Spleen (tissue), 11 donors: ENCODE measurements at regions not wholly inside any gene's neighbourhood (a gene's known extent, or its start where the extent isn't known, plus 50 kb on each side); places are given as distances from the start of the nearest gene placed in this dataset.

Experiments used
- DNase-seq: peaks from one replicate; pipeline ENCODE4 v3.0.0-alpha.2; 2020
- H3K27ac ChIP-seq, 8 donors: fragments of 200-600 bp; sonication (generic) in 7 of 8; 1 replicate in 4 of 8; 2 replicates in 4 of 8; pipeline versions ENCODE4 v1.5.0 to v1.8.0; 2016 to 2021; ENCODE audit warnings: inconsistent platforms in 4 of 8, mild to moderate bottlenecking in 4 of 8, moderate library complexity in 1 of 8
- H3K27me3 ChIP-seq, 7 donors: fragments of 200-600 bp; sonication (generic) in 6 of 7; replicated peaks in 1 of 7; 1 replicate in 4 of 7; 2 replicates in 3 of 7; pipeline versions ENCODE4 v1.5.0 to v1.8.0; 2016 to 2021; ENCODE audit warnings: inconsistent platforms in 3 of 7, mild to moderate bottlenecking in 1 of 7
- H3K36me3 ChIP-seq, 6 donors: fragments of 200-600 bp; sonication (generic) in 5 of 6; 1 replicate in 4 of 6; 2 replicates in 2 of 6; pipeline versions ENCODE4 v1.5.0 to v1.8.0; 2016 to 2021; ENCODE audit warnings: inconsistent platforms in 2 of 6
- H3K4me1 ChIP-seq, 6 donors: fragments of 200-600 bp; sonication (generic) in 5 of 6; 1 replicate in 3 of 6; 2 replicates in 3 of 6; pipeline versions ENCODE4 v1.5.0 to v1.8.0; 2016 to 2021; ENCODE audit warnings: inconsistent platforms in 3 of 6
- H3K4me3 ChIP-seq, 8 donors: fragments of 200-600 bp; sonication (generic) in 7 of 8; 1 replicate in 4 of 8; 2 replicates in 4 of 8; pipeline versions ENCODE4 v1.5.0 to v1.8.0; 2016 to 2021; ENCODE audit warnings: inconsistent platforms in 4 of 8, mild to moderate bottlenecking in 4 of 8, moderate library complexity in 2 of 8
- H3K9me3 ChIP-seq, 8 donors: fragments of 200-600 bp; sonication (generic) in 7 of 8; 1 replicate in 4 of 8; 2 replicates in 4 of 8; pipeline versions ENCODE4 v1.5.0 to v1.8.0; 2016 to 2021; ENCODE audit warnings: inconsistent platforms in 4 of 8
- CTCF ChIP-seq, 11 experiments: fragments of 200-600 bp in 7 of 11; fragments of 450-650 bp in 4 of 11; sonication (generic) in 4 of 11; IDR thresholded peaks in 8 of 11; conservative IDR thresholded peaks in 3 of 11; 1 replicate in 7 of 11; 2 replicates in 4 of 11; pipeline versions ENCODE4 v1.4.0 to v1.8.0; 2016 to 2021; ENCODE audit warnings: antibody characterized with exemption in 11 of 11, inconsistent platforms in 4 of 11, mild to moderate bottlenecking in 1 of 11
- POLR2A ChIP-seq, 3 donors: fragments of 450-650 bp; IDR thresholded peaks; one replicate each; pipeline ENCODE4 v1.5.1; 2017; ENCODE audit warnings: antibody characterized with exemption in 3 of 3, mild to moderate bottlenecking in 1 of 3
- POLR2AphosphoS5 ChIP-seq, 3 donors: sonication (generic); formaldehyde crosslinking; IDR thresholded peaks; one replicate each; pipeline ENCODE4 v1.5.1; 2017; ENCODE audit warnings: antibody characterized with exemption in 3 of 3
- WGBS, 5 donors: extraction: QIAGEN DNeasy Blood & Tissue Kit in 3 of 5; methylation state at CpG; one replicate each; pipeline versions ENCODE4 v1.1.5 to v1.1.7; 2013 to 2018; 5-methylcytosine and 5-hydroxymethylcytosine counted together
- intact Hi-C: fragments of 100-400 bp; cut with DNase I; formaldehyde crosslinking; loops from one replicate; pipeline ENCODE4 v1.15.0; 2023; ENCODE audit warnings: low total_unique reads
- donor health status: healthy with polysubstance abuse.
- donor health status: DM: no; HTN: no; CAD: no; lungs with moderate emphysema.
- donor health status: DM: no; HTN: no; CAD: no.
- donor health status: Bipolar disorder and iron deficiency.
- donor health status: healthy.
- donor health status: DM: no; HTN: no; CAD: no.
- donor health status: DM: yes; HTN: yes; CAD: no.

DNA sequence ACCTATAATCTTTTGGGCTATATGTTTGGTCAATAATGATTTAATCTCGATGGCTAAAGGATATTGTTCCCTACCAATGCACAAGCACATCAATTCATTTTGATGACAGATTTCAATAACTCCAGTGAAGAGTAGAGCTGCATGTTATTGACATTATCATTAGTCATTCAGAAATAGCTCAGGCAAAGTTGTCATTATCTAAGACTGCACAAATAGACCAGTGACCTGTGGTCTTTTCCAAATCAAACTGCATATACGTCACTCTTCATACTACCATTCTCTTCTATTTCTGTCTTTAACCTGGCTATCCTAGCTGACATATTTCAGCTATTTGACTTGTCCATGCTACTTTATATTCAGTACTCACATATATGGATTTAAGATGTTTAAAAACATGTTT lies 1050.8 kb downstream of the C4orf33 start:
- Histone ChIP-seq H3K36me3 (no peaks in the 10 kb centered on the region), H3K9me3 (peaks cover 0 to 6% (median 0%) of the 10 kb centered on the region in 8 donors), H3K27ac (no peak overlapping the region), H3K27me3 (no peaks in the 10 kb centered on the region), H3K4me1 (no peaks in the 10 kb centered on the region), H3K4me3 (no peak overlapping the region)
- intact Hi-C loops = no loop called here
- TF ChIP-seq POLR2AphosphoS5 (IDR thresholded peaks at IDR 0.05) (no peak), CTCF (IDR thresholded peaks at IDR 0.05 in 8 of 11, conservative IDR thresholded peaks at IDR 0.05 in 3 of 11) (no peak), POLR2A (IDR thresholded peaks at IDR 0.05) (no peak)
- no peak for DNase-seq
- 81 to 96% (median 87%) methylated on average over 2 of the region's 2 CpGs for WGBS, 5 donors

DNA sequence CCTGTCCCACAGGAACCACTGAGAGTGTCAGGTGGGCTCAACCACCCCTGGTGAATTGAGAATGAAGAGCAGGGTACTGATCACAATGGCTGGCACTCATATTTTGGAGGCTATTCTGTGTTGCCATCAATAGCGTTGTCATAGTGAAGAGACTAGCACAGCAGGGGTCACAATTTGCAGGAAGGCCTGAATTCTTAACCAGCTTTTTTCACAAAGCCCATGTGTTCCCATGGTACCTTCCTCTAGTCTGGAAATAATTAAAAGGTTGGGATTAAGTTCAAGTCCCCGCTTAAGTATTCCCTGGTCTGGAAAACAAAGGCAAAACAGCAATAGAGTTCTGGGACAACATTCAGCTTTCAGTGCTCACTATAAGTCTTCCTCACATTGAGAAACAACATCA lies 1051.7 kb downstream of the C4orf33 start:
- H3K27ac ChIP-seq = no peak overlapping the region
- H3K4me3 ChIP-seq = no peak overlapping the region
- intact Hi-C loops = no loop called here
- H3K36me3 ChIP-seq = no peaks in the 10 kb centered on the region
- H3K27me3 ChIP-seq = no peaks in the 10 kb centered on the region
- H3K9me3 ChIP-seq = peaks cover 0 to 6% (median 0%) of the 10 kb centered on the region in 8 donors
- TF ChIP-seq POLR2AphosphoS5 (IDR thresholded peaks at IDR 0.05) (no peak), CTCF (IDR thresholded peaks at IDR 0.05 in 8 of 11, conservative IDR thresholded peaks at IDR 0.05 in 3 of 11) (no peak), POLR2A (IDR thresholded peaks at IDR 0.05) (no peak)
- H3K4me1 ChIP-seq = no peaks in the 10 kb centered on the region
- 79 to 87% (median 86%) methylated on average over 2 of the region's 2 CpGs for WGBS, 5 donors
- no peak for DNase-seq

GRCh38 chr4:130154901-130155300 lies 1058.9 kb downstream of the C4orf33 start:
- H3K36me3 ChIP-seq = no peaks in the 10 kb centered on the region
- H3K9me3 ChIP-seq = peaks cover 0 to 10% (median 0%) of the 10 kb centered on the region in 8 donors
- intact Hi-C loops = no loop called here
- H3K27ac ChIP-seq = no peak overlapping the region
- no peaks in the 10 kb centered on the region for H3K4me1 ChIP-seq
- H3K27me3 ChIP-seq = no peaks in the 10 kb centered on the region
- no peak for TF ChIP-seq POLR2AphosphoS5 (IDR thresholded peaks at IDR 0.05)
- TF ChIP-seq POLR2A (IDR thresholded peaks at IDR 0.05) = no peak
- no peak for TF ChIP-seq CTCF (IDR thresholded peaks at IDR 0.05 in 8 of 11, conservative IDR thresholded peaks at IDR 0.05 in 3 of 11)
- 71 to 88% (median 78%) methylated on average over 2 of the region's 2 CpGs for WGBS, 5 donors
- H3K4me3 ChIP-seq = no peak overlapping the region
- no peak for DNase-seq

GRCh38 chr4:130163701-130164100 lies 1067.7 kb downstream of the C4orf33 start:
- no peaks in the 10 kb centered on the region for H3K4me1 ChIP-seq
- H3K27ac ChIP-seq = no peak overlapping the region
- intact Hi-C loops = no loop called here
- TF ChIP-seq POLR2A (IDR thresholded peaks at IDR 0.05) (no peak), CTCF (IDR thresholded peaks at IDR 0.05 in 8 of 11, conservative IDR thresholded peaks at IDR 0.05 in 3 of 11) (no peak), POLR2AphosphoS5 (IDR thresholded peaks at IDR 0.05) (no peak)
- DNase-seq = no peak
- H3K4me3 ChIP-seq = no peak overlapping the region
- H3K27me3 ChIP-seq = no peaks in the 10 kb centered on the region
- H3K36me3 ChIP-seq = no peaks in the 10 kb centered on the region
- H3K9me3 ChIP-seq = peaks cover 0 to 17% (median 0%) of the 10 kb centered on the region in 8 donors
- WGBS, 5 donors = 88 to 95% (median 91%) methylated on average over 1 of the region's 1 CpG
